GM23338 (cell line): ENCODE measurements at regions not wholly inside any gene's neighbourhood (a gene's known extent, or its start where the extent isn't known, plus 50 kb on each side); places are given as distances from the start of the nearest gene placed in this dataset.

Source experiments
- ATAC-seq: fragments of 200-7000 bp; cut with Tn5 transposase; 3 replicates; pipeline ENCODE4 v1.9.1; 2020
- DNase-seq: peaks from one replicate; pipeline ENCODE4 v3.0.0-alpha.2; 2015; ENCODE audit warnings: low spot score
- H2AFZ ChIP-seq: fragments of 200-600 bp; sonication (generic); 2 replicates; pipeline ENCODE4 v1.8.0; 2016; ENCODE audit warnings: antibody characterized with exemption, mild to moderate bottlenecking, moderate library complexity
- H3F3A ChIP-seq: fragments of 200-600 bp; sonication (generic); replicated peaks from 2 replicates; pipeline ENCODE4 v1.8.0; 2017; ENCODE audit warnings: antibody characterized with exemption, mixed run types, low read depth
- H3K27ac ChIP-seq: fragments of 200-600 bp; sonication (generic); 2 replicates; pipeline ENCODE4 v1.6.1; 2016; ENCODE audit warnings: low read depth
- H3K27me3 ChIP-seq: fragments of 200-600 bp; sonication (generic); 2 replicates; pipeline ENCODE4 v1.8.0; 2016; ENCODE audit warnings: mild to moderate bottlenecking, mixed run types, moderate library complexity; ENCODE audit not compliant: insufficient read depth
- H3K36me3 ChIP-seq: fragments of 200-600 bp; sonication (generic); 2 replicates; pipeline ENCODE4 v1.8.0; 2016; ENCODE audit warnings: mild to moderate bottlenecking; ENCODE audit not compliant: insufficient read depth
- H3K4me1 ChIP-seq: fragments of 200-600 bp; sonication (generic); 2 replicates; pipeline ENCODE4 v1.8.0; 2016; ENCODE audit warnings: mild to moderate bottlenecking, moderate library complexity; ENCODE audit not compliant: insufficient read depth
- H3K4me2 ChIP-seq: fragments of 200-600 bp; sonication (generic); 2 replicates; pipeline ENCODE4 v1.7.1; 2017; ENCODE audit warnings: mixed run types
- H3K4me3 ChIP-seq: fragments of 200-600 bp; sonication (generic); 2 replicates; pipeline ENCODE4 v1.6.1; 2016; ENCODE audit warnings: mixed run types
- H3K79me2 ChIP-seq: fragments of 200-600 bp; sonication (generic); replicated peaks from 2 replicates; pipeline ENCODE4 v1.8.0; 2017; ENCODE audit warnings: mild to moderate bottlenecking; ENCODE audit not compliant: insufficient read depth
- H3K9me2 ChIP-seq: fragments of 200-600 bp; sonication (generic); 2 replicates; pipeline ENCODE4 v1.8.0; 2017; ENCODE audit not compliant: insufficient read depth
- H4K20me1 ChIP-seq: fragments of 200-600 bp; sonication (generic); replicated peaks from 2 replicates; pipeline ENCODE4 v1.8.0; 2017; ENCODE audit warnings: mild to moderate bottlenecking; ENCODE audit not compliant: insufficient read depth
- H3K27ac Mint-ChIP-seq: 2 replicates; pipeline ENCODE4 v1.8.0; 2020; ENCODE audit warnings: inconsistent platforms, mild to moderate bottlenecking, moderate library complexity, mixed read lengths
- H3K27me3 Mint-ChIP-seq: 3 replicates; pipeline ENCODE4 v1.8.0; 2022; ENCODE audit warnings: low read depth, mild to moderate bottlenecking, moderate library complexity, mixed read lengths, inconsistent platforms; ENCODE audit not compliant: insufficient read depth, poor library complexity
- H3K36me3 Mint-ChIP-seq: 3 replicates; pipeline ENCODE4 v1.8.0; 2021; ENCODE audit warnings: low read depth, mild to moderate bottlenecking, inconsistent platforms, moderate library complexity, mixed read lengths
- H3K4me1 Mint-ChIP-seq: 3 replicates; pipeline ENCODE4 v1.8.0; 2020; ENCODE audit warnings: mild to moderate bottlenecking, inconsistent platforms, mixed read lengths
- H3K4me3 Mint-ChIP-seq: 3 replicates; pipeline ENCODE4 v1.8.0; 2021; ENCODE audit warnings: moderate library complexity, mild to moderate bottlenecking, inconsistent platforms, mixed read lengths
- H3K9me3 Mint-ChIP-seq: 3 replicates; pipeline ENCODE4 v1.8.0; 2020; ENCODE audit warnings: moderate library complexity, mild to moderate bottlenecking, inconsistent platforms, mixed read lengths
- CREB1 ChIP-seq: fragments of 250-450 bp; sonication (Bioruptor Pico); IDR thresholded peaks from 2 replicates; pipeline ENCODE4 v1.5.0; 2020; ENCODE audit warnings: low read depth, mild to moderate bottlenecking, moderate library complexity
- ETS1 ChIP-seq: IDR thresholded peaks from 2 replicates; pipeline ENCODE4 v1.6.1; 2016; ENCODE audit warnings: antibody characterized with exemption
- EZH2phosphoT487 ChIP-seq: fragments of 200-600 bp; sonication (generic); IDR thresholded peaks from one replicate; pipeline ENCODE4 v1.8.1; 2018; ENCODE audit warnings: antibody characterized with exemption; ENCODE audit not compliant: unreplicated experiment
- NANOG ChIP-seq: IDR thresholded peaks from 2 replicates; pipeline ENCODE4 v1.6.1; 2016; ENCODE audit warnings: antibody characterized with exemption, borderline replicate concordance
- POLR2AphosphoS5 ChIP-seq: IDR thresholded peaks from 2 replicates; pipeline ENCODE4 v1.6.1; 2016; ENCODE audit warnings: antibody characterized with exemption, low read depth
- STAT1 ChIP-seq: IDR thresholded peaks from one replicate; pipeline ENCODE4 v1.6.1; 2016; ENCODE audit warnings: antibody characterized with exemption; ENCODE audit not compliant: unreplicated experiment
- ZNF114 ChIP-seq: fragments of 250-450 bp; sonication (Bioruptor Pico); IDR thresholded peaks from 2 replicates; pipeline ENCODE4 v1.5.0; 2020; ENCODE audit warnings: mild to moderate bottlenecking, moderate library complexity
- ZNF331 ChIP-seq: fragments of 250-450 bp; sonication (Bioruptor Pico); IDR thresholded peaks from 2 replicates; pipeline ENCODE4 v1.5.0; 2020; ENCODE audit warnings: low read depth, mild to moderate bottlenecking, moderate library complexity
- TF ChIP-seq, protein P1 (sequence below): IDR thresholded peaks from one replicate; pipeline ENCODE4 v1.6.1; 2018; ENCODE audit warnings: antibody characterized with exemption; ENCODE audit not compliant: unreplicated experiment
- TF ChIP-seq, protein P2 (sequence below), 2 experiments: fragments of 200-600 bp in 1 of 2; sonication (generic) in 1 of 2; conservative IDR thresholded peaks; 2 replicates each; pipeline versions ENCODE4 v1.5.1 to v1.6.1; 2016 to 2017; ENCODE audit warnings: antibody characterized with exemption in 2 of 2, low read depth in 2 of 2, mild to moderate bottlenecking in 2 of 2, moderate library complexity in 1 of 2

- no peak overlapping the region for H2AFZ ChIP-seq
- no peaks in the 10 kb centered on the region for H3K79me2 ChIP-seq
- Mint-ChIP-seq H3K27me3 (peaks cover 1% of the 10 kb centered on the region), H3K9me3 (peaks cover 61% of the 10 kb centered on the region), H3K4me1 (no peaks in the 10 kb centered on the region), H3K4me3 (no peak overlapping the region), H3K36me3 (no peaks in the 10 kb centered on the region), H3K27ac (no peak overlapping the region)
- H3K4me3 ChIP-seq, result no peak overlapping the region
- no peaks in the 10 kb centered on the region for H3F3A ChIP-seq
- no peaks in the 10 kb centered on the region for H4K20me1 ChIP-seq
- no peaks in the 10 kb centered on the region for H3K9me2 ChIP-seq
- DNase-seq (no peak), ATAC-seq (no peak)
- no peak for TF ChIP-seq ETS1
- TF ChIP-seq EZH2phosphoT487, result no peak
- TF ChIP-seq, protein P1, sequence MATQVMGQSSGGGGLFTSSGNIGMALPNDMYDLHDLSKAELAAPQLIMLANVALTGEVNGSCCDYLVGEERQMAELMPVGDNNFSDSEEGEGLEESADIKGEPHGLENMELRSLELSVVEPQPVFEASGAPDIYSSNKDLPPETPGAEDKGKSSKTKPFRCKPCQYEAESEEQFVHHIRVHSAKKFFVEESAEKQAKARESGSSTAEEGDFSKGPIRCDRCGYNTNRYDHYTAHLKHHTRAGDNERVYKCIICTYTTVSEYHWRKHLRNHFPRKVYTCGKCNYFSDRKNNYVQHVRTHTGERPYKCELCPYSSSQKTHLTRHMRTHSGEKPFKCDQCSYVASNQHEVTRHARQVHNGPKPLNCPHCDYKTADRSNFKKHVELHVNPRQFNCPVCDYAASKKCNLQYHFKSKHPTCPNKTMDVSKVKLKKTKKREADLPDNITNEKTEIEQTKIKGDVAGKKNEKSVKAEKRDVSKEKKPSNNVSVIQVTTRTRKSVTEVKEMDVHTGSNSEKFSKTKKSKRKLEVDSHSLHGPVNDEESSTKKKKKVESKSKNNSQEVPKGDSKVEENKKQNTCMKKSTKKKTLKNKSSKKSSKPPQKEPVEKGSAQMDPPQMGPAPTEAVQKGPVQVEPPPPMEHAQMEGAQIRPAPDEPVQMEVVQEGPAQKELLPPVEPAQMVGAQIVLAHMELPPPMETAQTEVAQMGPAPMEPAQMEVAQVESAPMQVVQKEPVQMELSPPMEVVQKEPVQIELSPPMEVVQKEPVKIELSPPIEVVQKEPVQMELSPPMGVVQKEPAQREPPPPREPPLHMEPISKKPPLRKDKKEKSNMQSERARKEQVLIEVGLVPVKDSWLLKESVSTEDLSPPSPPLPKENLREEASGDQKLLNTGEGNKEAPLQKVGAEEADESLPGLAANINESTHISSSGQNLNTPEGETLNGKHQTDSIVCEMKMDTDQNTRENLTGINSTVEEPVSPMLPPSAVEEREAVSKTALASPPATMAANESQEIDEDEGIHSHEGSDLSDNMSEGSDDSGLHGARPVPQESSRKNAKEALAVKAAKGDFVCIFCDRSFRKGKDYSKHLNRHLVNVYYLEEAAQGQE, result no peak
- TF ChIP-seq STAT1, result no peak
- no peaks in the 10 kb centered on the region for H3K36me3 ChIP-seq
- no peak overlapping the region for H3K4me2 ChIP-seq
- H3K27me3 ChIP-seq, result no peaks in the 10 kb centered on the region
- H3K4me1 ChIP-seq, result no peaks in the 10 kb centered on the region
- no peak overlapping the region for H3K27ac ChIP-seq
These were observed 419.7 kb downstream of the CNTNAP4 start for GRCh38 chr16:76696876-76697275.

DNA sequence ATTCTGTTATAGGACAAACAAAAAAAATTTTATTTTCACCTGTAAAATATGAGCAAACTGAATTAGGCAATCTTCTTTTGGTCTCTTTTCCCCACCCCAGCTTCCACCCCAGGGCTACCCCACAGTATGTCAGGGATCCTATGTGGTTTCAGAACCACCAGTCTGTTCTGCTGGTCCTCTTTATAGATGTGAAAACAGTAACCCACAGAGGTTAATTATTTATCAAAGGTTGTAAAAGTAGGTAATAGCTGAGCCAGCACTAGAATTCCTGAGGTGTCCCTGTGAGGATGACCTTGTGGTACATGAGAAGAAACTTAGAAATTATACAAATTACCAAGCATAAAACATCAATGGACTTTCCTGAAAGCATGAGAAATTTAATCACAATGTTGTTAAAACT, 428.7 kb downstream of the CNTNAP4 start:
- no peaks in the 10 kb centered on the region for H3K79me2 ChIP-seq
- H4K20me1 ChIP-seq, result no peaks in the 10 kb centered on the region
- no peaks in the 10 kb centered on the region for H3K4me1 ChIP-seq
- H2AFZ ChIP-seq, result no peak overlapping the region
- H3K27ac ChIP-seq, result no peak overlapping the region
- TF ChIP-seq NANOG (no peak), CREB1 (CRISPR knock-in tag) (no peak), ZNF114 (CRISPR knock-in tag) (no peak), ZNF331 (CRISPR knock-in tag) (no peak), POLR2AphosphoS5 (no peak), EZH2phosphoT487 (no peak), ETS1 (no peak), STAT1 (no peak)
- TF ChIP-seq, protein P2, sequence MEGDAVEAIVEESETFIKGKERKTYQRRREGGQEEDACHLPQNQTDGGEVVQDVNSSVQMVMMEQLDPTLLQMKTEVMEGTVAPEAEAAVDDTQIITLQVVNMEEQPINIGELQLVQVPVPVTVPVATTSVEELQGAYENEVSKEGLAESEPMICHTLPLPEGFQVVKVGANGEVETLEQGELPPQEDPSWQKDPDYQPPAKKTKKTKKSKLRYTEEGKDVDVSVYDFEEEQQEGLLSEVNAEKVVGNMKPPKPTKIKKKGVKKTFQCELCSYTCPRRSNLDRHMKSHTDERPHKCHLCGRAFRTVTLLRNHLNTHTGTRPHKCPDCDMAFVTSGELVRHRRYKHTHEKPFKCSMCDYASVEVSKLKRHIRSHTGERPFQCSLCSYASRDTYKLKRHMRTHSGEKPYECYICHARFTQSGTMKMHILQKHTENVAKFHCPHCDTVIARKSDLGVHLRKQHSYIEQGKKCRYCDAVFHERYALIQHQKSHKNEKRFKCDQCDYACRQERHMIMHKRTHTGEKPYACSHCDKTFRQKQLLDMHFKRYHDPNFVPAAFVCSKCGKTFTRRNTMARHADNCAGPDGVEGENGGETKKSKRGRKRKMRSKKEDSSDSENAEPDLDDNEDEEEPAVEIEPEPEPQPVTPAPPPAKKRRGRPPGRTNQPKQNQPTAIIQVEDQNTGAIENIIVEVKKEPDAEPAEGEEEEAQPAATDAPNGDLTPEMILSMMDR (conservative IDR thresholded peaks at IDR 0.05; ENCODE audit: low read depth in 2 of 2), result no peak
- TF ChIP-seq, protein P1, result no peak
- H3K27me3 Mint-ChIP-seq, result no peaks in the 10 kb centered on the region
- no peaks in the 10 kb centered on the region for H3K27me3 ChIP-seq
- no peaks in the 10 kb centered on the region for H3K4me1 Mint-ChIP-seq
- H3K4me3 Mint-ChIP-seq, result no peak overlapping the region
- peaks cover 51% of the 10 kb centered on the region for H3K9me3 Mint-ChIP-seq
- H3K36me3 Mint-ChIP-seq, result no peaks in the 10 kb centered on the region
- H3F3A ChIP-seq, result no peaks in the 10 kb centered on the region
- H3K4me3 ChIP-seq, result no peak overlapping the region
- no peaks in the 10 kb centered on the region for H3K9me2 ChIP-seq
- no peak overlapping the region for H3K27ac Mint-ChIP-seq
- ATAC-seq (no peak), DNase-seq (no peak)
- H3K4me2 ChIP-seq, result no peak overlapping the region
- H3K36me3 ChIP-seq, result no peaks in the 10 kb centered on the region
